B cell (primary cell): ENCODE measurements at regions not wholly inside any gene's neighbourhood (a gene's known extent, or its start where the extent isn't known, plus 50 kb on each side); places are given as distances from the start of the nearest gene placed in this dataset.

Source experiments
- CTCF ChIP-seq: fragments of 200-600 bp; IDR thresholded peaks from one replicate; pipeline ENCODE4 v1.8.0; 2022; ENCODE audit warnings: antibody characterized with exemption, mild to moderate bottlenecking
- EZH2 ChIP-seq: IDR thresholded peaks from 2 replicates; pipeline ENCODE4 v1.6.1; 2012; ENCODE audit warnings: borderline replicate concordance, low read depth, mild to moderate bottlenecking, moderate library complexity, low read length; ENCODE audit not compliant: insufficient read depth, poor library complexity, severe bottlenecking

GRCh38 chr3:176286476-176287085 is 910.7 kb downstream of the TBL1XR1 start:
- no peak for TF ChIP-seq CTCF
- no peak for TF ChIP-seq EZH2
